ENCODE measurements at regions not wholly inside any gene's neighbourhood (a gene's known extent, or its start where the extent isn't known, plus 50 kb on each side); places are given as distances from the start of the nearest gene placed in this dataset.
"Not testable (repeated sequence)": the region's sequence is repeated elsewhere in the genome, so short reads cannot be mapped to it uniquely, and the experiment has no call there.

DNA sequence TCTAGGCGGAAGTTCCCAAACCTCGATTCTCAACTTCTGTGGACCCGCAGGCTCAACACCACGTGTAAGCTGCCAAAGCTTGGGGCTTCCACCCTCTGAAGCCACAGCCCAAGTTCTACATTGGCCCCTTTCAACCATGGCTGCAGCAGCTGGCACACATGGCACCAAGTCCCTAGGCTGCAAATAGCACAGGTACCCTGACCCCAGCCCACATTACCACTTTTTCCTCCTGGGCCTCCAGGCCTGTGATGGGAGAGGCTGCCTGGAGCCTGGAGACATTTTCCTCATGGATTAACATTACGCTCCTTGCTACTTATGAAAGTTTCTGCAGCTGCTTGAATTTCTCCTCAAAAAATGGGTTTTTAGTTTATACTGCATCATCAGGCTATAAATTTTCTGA, 479.5 kb downstream of the PCDH7 start:
- no peak for DNase-seq

DNA sequence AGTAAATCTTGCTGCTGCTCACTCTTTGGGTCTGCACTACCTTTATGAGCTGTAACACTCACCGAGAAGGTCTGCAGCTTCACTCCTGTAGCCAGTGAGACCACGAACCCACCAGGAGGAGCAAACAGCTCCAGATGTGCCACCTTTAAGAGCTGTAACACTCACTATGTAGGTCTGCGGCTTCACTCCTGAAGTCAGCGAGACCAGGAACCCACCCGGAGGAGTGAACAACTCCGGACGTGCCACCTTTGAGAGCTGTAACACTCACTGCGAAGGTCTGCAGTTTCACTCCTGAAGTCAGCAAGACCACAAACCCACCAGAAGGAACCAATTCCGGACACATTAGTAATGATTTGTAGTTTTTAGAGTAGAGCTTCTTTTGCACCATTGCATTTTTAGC, 481.9 kb downstream of the PCDH7 start:
- not testable (repeated sequence) for DNase-seq

DNA sequence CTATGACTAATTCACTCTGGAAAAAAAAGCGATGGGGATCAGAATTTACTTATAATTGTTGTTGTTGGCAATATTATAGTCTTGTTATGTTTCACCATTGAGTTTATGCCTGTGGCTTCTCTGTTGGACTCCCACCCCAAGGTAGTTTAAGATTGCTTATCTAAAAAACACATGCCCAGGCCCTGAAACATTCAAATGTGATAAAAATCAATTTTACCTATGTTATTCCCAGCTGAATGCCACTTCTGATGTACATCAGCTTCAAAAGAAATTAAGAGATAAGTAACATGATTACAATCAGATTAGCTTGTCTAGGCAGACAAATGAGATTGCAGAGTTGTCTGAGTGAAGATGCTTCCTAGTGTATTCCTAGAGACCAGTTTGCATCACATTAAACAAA, 484.7 kb downstream of the PCDH7 start:
- DNase-seq: no peak

DNA sequence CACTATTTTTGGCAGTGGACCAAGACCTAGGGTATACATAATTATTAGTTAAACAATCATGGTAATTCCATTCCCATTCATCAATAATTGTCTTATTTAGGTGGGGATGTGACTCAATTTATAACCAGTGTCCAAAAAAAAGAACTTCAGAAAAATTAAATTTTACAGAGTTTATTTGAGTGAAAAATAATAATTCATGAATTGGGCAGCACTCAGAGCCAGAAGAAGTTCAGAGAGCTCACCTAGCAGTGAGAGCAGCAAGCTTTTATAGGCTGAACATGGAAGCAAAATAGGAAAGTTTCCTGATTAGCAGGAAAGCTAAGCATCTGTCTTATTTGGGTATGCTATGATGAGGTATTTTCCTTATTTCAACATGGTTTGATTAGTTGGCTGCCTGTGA, 500.8 kb downstream of the PCDH7 start:
- no peak for DNase-seq

DNA sequence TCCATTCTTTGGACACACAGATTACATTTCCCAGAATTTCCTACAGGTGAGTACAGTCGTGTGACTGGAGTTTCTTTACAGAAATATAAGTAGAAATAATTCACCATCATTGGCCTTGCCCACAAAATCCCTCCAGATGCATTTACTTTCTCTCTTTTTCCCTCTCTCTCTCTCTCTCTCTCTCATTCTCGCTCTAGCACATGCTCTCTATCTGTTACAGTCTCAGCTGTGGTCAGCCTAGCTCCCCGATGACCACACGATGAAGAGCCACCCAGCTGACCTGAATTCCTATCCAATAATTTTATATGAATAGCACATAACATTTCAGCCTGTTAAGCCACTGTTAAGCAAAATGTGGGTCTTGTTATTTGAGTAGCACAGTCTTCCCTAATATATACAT, 507.9 kb downstream of the PCDH7 start:
- no peak for DNase-seq

DNA sequence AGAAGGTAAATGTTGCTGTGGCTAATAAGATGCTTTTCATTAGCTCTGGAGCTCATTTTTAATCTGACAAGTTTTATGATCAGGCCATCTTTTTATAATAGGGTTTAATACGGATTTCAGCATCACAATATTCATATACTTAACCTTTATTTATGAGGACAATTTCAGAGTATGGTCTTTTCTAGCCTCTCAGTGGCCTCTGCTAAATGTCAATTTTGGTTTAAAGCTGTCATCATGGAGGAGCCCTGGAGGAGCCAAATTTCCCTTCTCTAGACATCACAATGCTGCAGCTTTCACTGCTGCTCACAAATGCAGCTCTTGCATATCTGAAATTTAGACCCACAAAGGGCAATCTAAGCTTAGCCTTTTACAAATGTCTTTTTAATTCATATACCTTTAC, 510.4 kb downstream of the PCDH7 start:
- DNase-seq: no peak

DNA sequence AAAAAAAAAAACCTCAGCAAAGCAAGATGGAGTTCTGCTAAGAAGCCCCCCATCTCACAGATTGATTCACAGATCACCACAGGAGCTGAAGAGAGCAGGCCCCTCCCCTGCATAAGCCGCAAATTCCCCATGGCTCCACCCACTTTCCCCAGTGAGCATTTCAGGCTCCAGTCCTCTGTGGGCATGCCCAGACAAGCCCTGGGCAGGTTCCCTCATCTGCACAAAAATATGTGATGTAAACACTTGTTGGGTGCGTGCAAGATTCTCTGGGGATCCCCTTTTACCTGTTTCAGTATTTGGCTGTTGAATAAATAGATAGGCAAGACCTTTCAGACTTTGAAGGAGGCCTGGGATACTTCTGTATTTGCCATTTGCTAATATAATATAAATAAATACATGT, 514.3 kb downstream of the PCDH7 start:
- DNase-seq: no peak

DNA sequence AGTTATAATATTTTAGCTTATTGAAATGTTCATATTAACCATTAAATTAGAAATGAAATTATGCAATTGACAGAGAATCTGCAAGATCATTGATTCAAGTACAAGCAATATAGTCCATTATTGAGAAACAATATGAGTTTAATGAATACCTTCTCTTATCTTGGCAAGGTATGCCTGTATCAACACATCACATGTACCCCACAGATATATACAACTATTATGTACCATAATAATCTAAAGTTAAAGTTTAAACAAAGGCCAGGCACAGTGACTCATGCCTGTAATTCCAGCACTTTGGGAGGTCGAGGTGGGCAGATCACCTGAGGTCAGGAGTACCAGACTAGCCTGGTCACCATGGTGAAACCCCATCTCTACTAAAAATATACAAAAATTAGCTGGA, 514.7 kb downstream of the PCDH7 start:
- no peak for DNase-seq

DNA sequence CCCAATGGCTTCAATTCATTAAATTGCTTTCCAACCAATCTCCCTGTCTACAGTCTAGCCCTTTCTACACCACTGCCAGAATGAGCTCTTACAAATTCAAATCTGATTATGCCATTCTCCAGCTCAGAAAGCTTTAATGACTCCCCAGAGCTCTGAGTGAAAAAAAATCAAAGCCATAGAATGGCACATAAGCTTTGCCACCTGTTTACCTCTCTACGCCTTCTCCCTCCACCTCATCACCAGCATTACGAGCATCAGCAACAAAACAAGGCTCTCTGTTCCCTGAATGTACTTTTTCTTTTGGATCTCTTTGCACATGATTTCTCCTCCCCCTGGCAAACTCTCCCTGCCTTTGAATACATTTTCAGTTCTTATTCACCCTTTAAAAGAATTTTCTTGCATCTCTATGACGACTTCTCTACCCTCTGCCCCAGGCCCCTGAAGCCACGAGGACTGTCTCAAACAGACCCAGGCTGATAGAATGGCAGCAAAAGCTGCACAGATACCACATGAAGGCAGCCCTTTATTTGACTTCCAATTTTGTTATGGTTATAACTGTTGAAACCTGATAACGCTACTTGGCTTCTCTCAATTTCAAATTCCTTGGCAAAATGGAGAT, 516.0 kb downstream of the PCDH7 start:
- DNase-seq: no peak

DNA sequence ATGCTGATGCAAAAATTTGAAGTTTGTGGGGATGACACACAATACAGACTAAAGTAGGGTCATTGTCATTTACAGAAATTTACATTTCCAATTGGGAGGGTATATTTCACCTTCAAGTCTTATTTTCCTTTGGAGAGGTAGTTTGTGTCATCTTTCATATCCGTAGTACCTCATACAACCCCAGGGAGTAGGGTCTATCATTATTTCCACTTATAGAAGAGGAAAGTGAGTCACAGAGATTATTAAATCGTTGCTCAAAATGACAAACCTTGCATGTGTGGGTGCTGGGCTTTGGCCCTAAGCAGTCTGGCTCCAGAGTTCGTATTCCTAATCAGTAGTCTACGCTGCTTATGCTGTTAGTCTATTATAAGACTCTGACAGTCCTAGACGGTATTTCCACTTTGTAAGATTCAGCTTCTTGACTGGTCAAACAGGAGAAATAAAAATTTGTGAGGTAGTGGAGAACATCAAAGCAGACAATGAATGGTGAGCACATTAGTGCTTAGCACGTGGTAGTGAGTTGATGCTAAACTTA, 516.5 kb downstream of the PCDH7 start:
- DNase-seq: no peak

DNA sequence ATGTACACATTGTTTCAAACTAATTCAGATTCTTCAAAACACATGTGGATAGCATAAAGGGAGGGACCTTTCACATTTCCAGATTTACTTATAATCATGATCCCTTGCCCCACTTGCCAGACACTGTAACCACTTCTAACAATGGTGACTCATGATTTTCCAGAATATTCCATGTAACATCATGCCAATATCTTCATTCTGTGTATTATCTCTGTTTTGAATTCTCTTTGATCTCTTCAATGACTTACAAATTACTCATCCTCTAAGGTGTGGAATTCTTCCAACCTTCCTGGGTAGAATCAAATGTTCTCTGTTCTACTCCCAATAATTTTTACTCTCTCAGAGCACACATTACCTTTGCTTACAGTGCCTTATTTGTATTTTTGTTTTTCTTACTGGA, 517.1 kb downstream of the PCDH7 start:
- DNase-seq: no peak

DNA sequence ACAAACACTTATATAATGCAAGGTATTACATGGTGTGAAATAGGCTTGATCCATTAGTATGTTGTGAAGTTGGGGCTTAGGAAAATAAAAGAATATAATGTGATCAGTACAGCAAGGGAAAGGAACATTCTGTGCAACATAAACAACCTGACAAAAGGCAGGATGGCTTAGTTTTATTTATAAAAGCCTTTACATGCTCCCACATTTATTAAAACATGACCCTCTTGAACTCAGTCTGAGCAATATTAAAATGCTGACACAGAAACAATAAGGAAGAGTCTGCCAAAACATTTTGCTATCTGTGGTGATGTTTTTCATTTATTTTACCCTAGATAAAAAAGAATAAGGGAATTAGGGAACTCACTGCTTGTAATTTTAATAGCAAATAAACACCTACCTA, 519.7 kb downstream of the PCDH7 start:
- DNase-seq: no peak

DNA sequence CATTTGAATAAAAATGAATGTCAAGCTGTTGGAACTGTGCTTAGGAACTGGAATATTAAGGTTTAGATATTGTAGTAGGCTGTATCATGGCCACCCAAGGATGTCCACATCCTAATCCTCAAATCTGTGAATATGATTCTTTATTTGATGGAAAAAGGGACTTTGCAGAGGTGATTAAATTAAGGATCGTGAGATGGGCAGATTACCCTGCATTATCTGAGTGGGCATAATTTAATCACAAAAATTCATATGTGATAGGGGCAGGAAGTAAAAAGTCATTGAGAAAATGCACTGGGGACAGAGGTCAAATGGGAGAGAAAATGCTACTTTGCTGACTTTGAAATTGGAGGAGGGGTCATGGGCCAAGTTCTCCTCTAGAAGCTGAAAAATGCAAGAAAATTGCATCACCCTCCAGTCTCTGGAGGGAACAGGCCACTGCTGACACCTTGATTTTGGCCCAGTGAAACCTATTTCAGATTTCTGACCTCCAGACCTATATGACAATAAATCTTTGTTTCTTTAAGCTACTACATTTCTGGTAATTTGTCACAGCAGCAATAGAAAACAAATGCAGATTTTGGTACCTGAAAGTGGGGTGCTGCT, 521.4 kb downstream of the PCDH7 start:
- no peak for DNase-seq

DNA sequence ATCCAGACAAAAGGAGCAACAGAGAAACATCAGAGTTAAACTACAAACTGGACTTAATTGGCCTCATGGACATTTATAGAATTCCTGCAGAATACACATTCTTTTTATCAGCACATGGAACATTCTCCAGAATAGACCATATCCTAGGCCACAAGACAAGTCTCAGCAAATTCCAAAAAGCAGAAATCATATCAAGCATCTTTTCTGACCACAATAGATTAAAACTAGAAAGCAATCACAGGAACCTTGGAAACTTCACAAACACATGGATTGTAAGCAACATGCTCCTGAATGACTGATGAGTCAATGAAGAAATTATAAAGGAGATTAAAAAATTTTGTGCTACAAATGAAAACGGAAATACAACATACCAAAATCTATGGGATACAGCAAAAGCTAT, 526.7 kb downstream of the PCDH7 start:
- no peak for DNase-seq

DNA sequence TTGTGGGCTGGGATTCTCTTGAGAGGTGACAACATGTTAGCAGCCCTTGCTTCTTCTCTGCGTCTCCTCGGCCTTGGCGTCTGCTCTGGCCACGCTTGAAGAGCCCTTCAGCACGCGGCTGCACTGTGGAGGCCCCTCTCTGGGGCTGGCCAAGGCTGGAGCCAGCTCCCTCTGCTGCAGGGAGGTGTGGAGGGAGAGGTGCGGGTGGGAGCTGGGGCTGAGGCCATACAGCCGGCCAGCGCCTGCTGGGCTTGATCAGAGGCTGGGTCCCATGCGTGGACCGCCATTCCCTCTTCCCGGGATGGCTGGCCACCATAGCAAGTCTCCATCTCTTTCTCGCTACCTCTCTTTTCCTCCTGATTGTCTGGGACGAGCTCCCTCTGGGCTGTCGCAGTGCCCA, 539.0 kb downstream of the PCDH7 start:
- no peak for DNase-seq

DNA sequence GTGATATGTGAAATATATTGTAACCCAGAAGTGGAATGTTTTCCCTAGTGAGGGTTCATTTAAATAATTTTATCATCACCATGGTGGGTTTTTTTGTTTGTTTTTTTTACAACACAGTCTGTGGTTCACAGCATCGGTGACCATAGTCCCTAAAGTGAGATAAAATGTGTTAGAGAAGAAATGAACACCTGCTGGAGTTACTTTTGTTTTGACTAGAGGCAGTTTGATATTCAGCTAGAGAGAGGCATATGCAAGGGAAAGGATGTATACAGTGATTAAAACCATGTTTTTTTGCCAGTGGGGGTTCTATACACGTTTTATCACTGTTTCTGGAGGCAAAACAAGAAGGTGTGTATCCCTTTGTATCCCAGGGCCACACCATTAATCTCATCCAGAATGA, 541.5 kb downstream of the PCDH7 start:
- DNase-seq: no peak

DNA sequence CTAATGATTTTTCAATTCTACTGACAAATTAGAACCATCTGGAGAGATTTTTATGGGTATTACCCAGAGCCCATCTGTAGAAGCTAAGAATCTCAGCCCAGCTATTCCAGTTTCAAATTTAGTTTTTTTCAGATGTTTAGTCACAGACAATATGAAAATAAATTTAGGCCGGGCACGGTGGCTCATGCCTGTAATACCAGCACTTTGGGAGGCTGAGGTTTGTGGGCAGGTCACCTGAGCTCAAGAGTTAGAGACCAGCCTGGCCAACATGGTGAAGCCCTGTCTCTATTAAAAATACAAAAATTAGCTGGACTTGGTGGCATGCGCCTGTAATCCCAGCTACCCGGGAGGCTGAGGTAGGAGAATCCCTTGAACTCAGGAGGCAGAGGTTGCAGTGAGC, 545.9 kb downstream of the PCDH7 start:
- not testable (repeated sequence) for DNase-seq

DNA sequence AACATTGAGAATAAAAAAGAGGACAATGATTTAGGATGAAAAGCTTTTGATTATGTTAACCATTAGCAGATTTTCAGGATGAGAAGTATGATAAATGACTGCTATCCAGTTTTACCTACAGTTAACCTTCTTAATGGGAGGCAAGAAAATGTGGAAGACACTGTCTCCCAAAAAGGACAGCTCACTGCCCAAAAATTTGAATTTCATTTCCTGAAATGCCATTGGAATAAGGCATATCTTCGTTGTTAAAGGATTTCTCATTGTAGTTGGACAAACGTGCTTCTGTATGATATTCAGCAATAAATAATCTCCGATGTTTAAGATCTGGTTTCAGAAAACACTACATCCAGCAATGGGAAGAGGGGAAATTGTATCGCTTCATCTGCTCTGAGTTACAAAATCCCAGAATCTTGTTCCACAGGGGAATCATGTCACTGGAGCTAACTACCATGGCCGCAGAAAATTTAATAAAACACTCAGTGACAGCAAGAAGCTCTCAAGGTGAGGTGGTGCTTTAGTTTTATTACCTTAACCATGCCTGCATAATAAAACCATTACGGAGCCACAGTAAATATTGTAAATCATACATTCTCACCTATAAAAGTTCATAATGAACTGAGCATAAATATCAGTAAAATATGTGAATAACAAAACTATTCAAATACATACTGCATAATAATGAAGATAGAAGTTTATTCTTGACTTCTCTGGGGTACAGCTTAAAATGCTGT, 552.3 kb downstream of the PCDH7 start:
- no peak for DNase-seq

DNA sequence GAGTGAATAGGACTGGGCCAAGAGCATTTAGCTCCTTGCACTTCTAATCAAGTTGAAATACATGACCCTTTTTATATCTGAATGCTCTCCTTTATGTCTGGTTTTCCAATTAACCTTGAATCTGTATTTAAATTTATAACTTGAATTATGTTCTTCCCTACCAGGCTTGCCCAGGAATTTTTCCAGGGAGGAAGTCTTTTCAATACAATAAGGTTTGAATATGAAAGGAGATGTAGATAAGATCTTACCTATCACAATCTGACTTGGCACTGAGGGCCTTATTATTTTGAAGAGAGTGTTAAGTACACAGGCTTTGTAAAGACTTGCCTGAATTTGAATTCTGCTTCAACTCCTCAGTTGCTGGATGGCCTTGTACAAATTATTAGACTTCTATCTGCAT, 555.7 kb downstream of the PCDH7 start:
- DNase-seq: no peak

DNA sequence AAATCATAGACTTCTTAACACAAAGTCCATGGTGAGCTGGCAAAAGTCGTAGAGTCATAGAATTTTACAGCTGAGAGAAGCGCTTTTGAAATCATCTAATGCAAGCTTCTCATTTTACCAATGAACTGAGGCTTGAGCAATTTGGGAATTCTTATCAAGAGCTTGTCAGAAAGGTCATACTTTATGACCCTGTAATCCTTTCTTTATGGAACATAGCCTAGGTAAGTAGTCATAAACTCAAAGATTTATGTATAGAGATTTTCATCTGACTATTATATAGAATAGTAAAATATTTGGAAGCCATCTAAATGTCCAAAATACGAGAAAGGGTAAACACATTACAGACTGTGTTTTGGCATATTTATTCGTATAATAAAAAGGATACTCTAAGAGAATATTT, 563.5 kb downstream of the PCDH7 start:
- no peak for DNase-seq

DNA sequence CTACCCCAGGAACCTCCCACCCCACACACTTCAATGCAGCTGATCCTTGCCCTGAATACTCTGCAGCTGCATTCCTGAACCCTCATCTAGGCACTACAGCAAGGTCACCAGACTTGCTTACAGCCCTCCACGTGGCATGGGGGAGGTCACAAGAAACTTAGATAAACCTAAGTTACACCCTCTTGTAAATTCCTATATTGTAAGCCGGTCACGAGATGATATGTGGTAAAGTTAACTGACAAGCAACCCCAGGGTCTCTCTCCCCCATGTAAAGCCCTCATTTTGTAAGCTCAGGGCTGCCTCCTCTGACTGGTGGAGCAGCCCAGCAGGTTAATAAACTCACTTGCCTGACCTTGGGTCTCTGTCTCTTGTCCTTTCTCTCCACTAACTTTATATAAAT, 570.7 kb downstream of the PCDH7 start:
- DNase-seq: no peak

DNA sequence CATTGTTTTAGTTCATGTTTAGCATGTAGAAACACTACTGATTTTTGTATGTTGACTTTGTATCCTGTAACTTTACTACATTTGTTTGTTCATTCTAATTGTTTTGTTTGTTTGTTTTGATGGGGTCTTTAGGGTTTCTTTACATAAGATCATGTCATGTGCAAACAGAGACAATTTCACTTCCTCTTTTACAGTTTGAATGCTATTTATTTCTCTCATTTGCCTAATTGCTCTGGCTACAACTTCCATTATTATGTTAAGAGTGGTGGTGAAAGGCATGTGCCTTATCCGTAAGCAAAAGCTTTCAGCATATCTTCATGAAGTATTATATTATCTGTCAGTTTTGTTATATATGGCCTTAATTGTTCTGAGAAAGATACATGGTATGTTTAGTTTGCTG, 571.1 kb downstream of the PCDH7 start:
- no peak for DNase-seq

DNA sequence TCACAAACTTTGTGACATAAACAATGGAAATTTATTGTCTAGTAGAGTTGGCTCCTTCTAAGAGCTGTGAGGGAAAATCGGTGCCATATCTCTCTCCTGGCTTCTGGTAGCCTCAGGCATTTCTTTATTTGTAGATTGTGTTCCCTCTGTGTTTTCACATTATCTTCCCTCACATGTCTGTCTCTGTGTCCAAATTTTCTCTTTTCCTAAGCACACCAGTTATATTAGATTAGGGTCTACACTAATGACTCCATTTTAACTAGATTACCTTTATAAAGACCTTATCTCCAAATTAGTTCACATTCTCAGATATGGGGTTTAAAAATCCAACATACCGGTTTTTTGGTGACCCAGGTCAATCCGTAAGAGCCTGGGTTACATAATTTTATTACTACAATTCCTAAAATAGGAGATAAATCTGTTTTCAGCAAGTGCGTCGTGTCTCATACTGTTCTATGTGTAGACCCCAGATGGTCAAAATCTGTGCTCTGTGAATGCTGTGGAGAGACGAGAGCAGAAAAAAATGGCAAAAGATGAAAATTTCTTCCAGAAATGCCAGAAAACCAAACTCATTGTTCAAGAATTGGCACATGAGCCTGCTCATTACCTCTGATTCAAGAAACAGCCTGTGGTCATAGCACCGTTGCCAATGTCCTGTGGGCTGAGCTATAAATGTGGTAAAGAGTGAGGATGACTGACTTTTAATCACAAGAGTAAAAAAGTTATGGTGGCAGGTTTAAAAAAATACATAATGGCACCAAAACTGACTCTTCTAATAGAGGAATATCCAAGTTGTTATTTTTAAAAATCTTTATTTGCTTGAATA, 574.7 kb downstream of the PCDH7 start:
- no peak for DNase-seq

DNA sequence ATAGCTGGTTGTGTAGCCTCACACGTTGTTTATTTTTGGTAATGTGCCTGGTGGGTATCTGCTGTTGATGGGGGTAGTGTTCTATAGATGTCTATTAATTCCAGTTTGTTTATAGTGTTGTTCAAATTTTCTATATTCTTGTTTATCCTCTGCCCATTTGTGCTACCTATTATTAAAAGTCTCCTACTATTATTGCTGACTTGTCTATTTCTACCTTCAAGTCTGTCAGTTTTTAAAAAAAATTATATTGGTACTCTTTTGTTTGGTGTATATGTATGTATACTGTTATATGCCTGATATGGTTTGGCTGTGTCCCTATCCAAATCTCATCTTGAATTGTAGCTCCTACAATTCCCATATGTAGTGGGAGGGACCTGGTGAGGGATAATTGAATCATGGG, 578.6 kb downstream of the PCDH7 start:
- DNase-seq: no peak

Measured in activated CD4-positive, CD25-positive, alpha-beta regulatory T cell (primary cell).